ENCODE measurements at regions not wholly inside any gene's neighbourhood (a gene's known extent, or its start where the extent isn't known, plus 50 kb on each side); places are given as distances from the start of the nearest gene placed in this dataset.
"Not testable (repeated sequence)": the region's sequence is repeated elsewhere in the genome, so short reads cannot be mapped to it uniquely, and the experiment has no call there.

GRCh38 chr3:89954137-89954536 lies 846.7 kb downstream of the EPHA3 start:
- Histone ChIP-seq H3K9me3 (ENCODE audit: control insufficient read depth in 1 of 2, insufficient read depth in 1 of 2, low read length in 2 of 2) (peaks cover 0 to 6% of the 10 kb centered on the region in 2 experiments), H3K4me3 (ENCODE audit: low read length) (no peak overlapping the region), H3K4me1 (ENCODE audit: insufficient read depth, low read length) (no peaks in the 10 kb centered on the region), H3K36me3 (ENCODE audit: insufficient read depth, low read length) (no peaks in the 10 kb centered on the region), H3K27me3 (ENCODE audit: control insufficient read depth in 1 of 2, insufficient read depth in 2 of 2, low read length in 2 of 2) (no peaks in the 10 kb centered on the region), H3K27ac (ENCODE audit: low read depth in 1 of 2, low read length in 2 of 2) (no peak overlapping the region)
- H3K9me3 Mint-ChIP-seq: peaks cover 5% of the 10 kb centered on the region
- no peak overlapping the region for H3K4me3 Mint-ChIP-seq
- H3K27me3 Mint-ChIP-seq: no peaks in the 10 kb centered on the region
- DNase-seq (no peak), ATAC-seq (ENCODE audit: poor library complexity) (no peak)
- TF ChIP-seq CTCF (IDR thresholded peaks at IDR 0.05): no peak
- no peak overlapping the region for H3K27ac Mint-ChIP-seq
- POLR2A ChIA-PET: no interaction called here
- no peaks in the 10 kb centered on the region for H3K4me1 Mint-ChIP-seq (ENCODE audit: low read depth)
- no peaks in the 10 kb centered on the region for H3K36me3 Mint-ChIP-seq (ENCODE audit: low read depth)
- CTCF ChIA-PET: no interaction called here
- intact Hi-C loops (cut with DNase I, micrococcal nuclease): no loop called here

- intact Hi-C loops (cut with DNase I, micrococcal nuclease): no loop called here
- ATAC-seq (ENCODE audit: poor library complexity) (no peak), DNase-seq (no peak)
- peaks cover 0 to 6% of the 10 kb centered on the region in 2 experiments for H3K9me3 ChIP-seq (ENCODE audit: control insufficient read depth in 1 of 2, insufficient read depth in 1 of 2, low read length in 2 of 2)
- no peak overlapping the region for H3K27ac ChIP-seq (ENCODE audit: low read depth in 1 of 2, low read length in 2 of 2)
- H3K27me3 Mint-ChIP-seq: no peaks in the 10 kb centered on the region
- H3K27ac Mint-ChIP-seq: no peak overlapping the region
- no peaks in the 10 kb centered on the region for H3K36me3 ChIP-seq (ENCODE audit: insufficient read depth, low read length)
- no peaks in the 10 kb centered on the region for H3K27me3 ChIP-seq (ENCODE audit: control insufficient read depth in 1 of 2, insufficient read depth in 2 of 2, low read length in 2 of 2)
- ChIA-PET CTCF (no interaction called here), POLR2A (no interaction called here)
- no peaks in the 10 kb centered on the region for H3K4me1 ChIP-seq (ENCODE audit: insufficient read depth, low read length)
- no peak overlapping the region for H3K4me3 Mint-ChIP-seq
- H3K36me3 Mint-ChIP-seq (ENCODE audit: low read depth): no peaks in the 10 kb centered on the region
- no peak overlapping the region for H3K4me3 ChIP-seq (ENCODE audit: low read length)
- H3K4me1 Mint-ChIP-seq (ENCODE audit: low read depth): no peaks in the 10 kb centered on the region
- no peak for TF ChIP-seq CTCF (IDR thresholded peaks at IDR 0.05)
- H3K9me3 Mint-ChIP-seq: peaks cover 3% of the 10 kb centered on the region
Observed at GRCh38 chr3:89955156-89955555, 847.7 kb downstream of the EPHA3 start.

- Mint-ChIP-seq H3K36me3 (ENCODE audit: low read depth) (no peaks in the 10 kb centered on the region), H3K27ac (no peak overlapping the region), H3K9me3 (no peaks in the 10 kb centered on the region), H3K4me1 (ENCODE audit: low read depth) (no peaks in the 10 kb centered on the region), H3K27me3 (no peaks in the 10 kb centered on the region), H3K4me3 (no peak overlapping the region)
- no peaks in the 10 kb centered on the region for H3K36me3 ChIP-seq (ENCODE audit: insufficient read depth, low read length)
- no peak overlapping the region for H3K27ac ChIP-seq (ENCODE audit: low read depth in 1 of 2, low read length in 2 of 2)
- H3K9me3 ChIP-seq (ENCODE audit: control insufficient read depth in 1 of 2, insufficient read depth in 1 of 2, low read length in 2 of 2): peaks cover 0 to 6% of the 10 kb centered on the region in 2 experiments
- CTCF ChIA-PET: no interaction called here
- intact Hi-C loops (cut with DNase I, micrococcal nuclease): no loop called here
- no peaks in the 10 kb centered on the region for H3K4me1 ChIP-seq (ENCODE audit: insufficient read depth, low read length)
- TF ChIP-seq CTCF (IDR thresholded peaks at IDR 0.05): no peak
- no peak overlapping the region for H3K4me3 ChIP-seq (ENCODE audit: low read length)
- POLR2A ChIA-PET: no interaction called here
- H3K27me3 ChIP-seq (ENCODE audit: control insufficient read depth in 1 of 2, insufficient read depth in 2 of 2, low read length in 2 of 2): no peaks in the 10 kb centered on the region
- DNase-seq (no peak), ATAC-seq (ENCODE audit: poor library complexity) (no peak)
Observed at GRCh38 chr3:89957451-89957850, 850.0 kb downstream of the EPHA3 start.

- intact Hi-C loops (cut with DNase I, micrococcal nuclease); H3K27me3 Mint-ChIP-seq; H3K9me3 Mint-ChIP-seq; ATAC-seq (ENCODE audit: poor library complexity); H3K27me3 ChIP-seq (ENCODE audit: control insufficient read depth in 1 of 2, insufficient read depth in 2 of 2, low read length in 2 of 2); H3K36me3 ChIP-seq (ENCODE audit: insufficient read depth, low read length); H3K27ac ChIP-seq (ENCODE audit: low read depth in 1 of 2, low read length in 2 of 2); H3K4me1 ChIP-seq (ENCODE audit: insufficient read depth, low read length); H3K4me3 ChIP-seq (ENCODE audit: low read length); POLR2A ChIA-PET; DNase-seq; CTCF ChIA-PET; H3K36me3 Mint-ChIP-seq (ENCODE audit: low read depth); H3K27ac Mint-ChIP-seq; H3K4me3 Mint-ChIP-seq; H3K9me3 ChIP-seq (ENCODE audit: control insufficient read depth in 1 of 2, insufficient read depth in 1 of 2, low read length in 2 of 2); H3K4me1 Mint-ChIP-seq (ENCODE audit: low read depth): not testable (repeated sequence)
Observed at GRCh38 chr3:89958163-89958562, 850.7 kb downstream of the EPHA3 start.
